ENCODE measurements at regions not wholly inside any gene's neighbourhood (a gene's known extent, or its start where the extent isn't known, plus 50 kb on each side); places are given as distances from the start of the nearest gene placed in this dataset.
"Not testable (repeated sequence)": the region's sequence is repeated elsewhere in the genome, so short reads cannot be mapped to it uniquely, and the experiment has no call there.

- DNase-seq (ENCODE audit: low spot score) = no peak
Observed at GRCh38 chr15:62506217-62506805, 341.2 kb upstream of the C2CD4B start.

GRCh38 chr15:62509395-62509958 is 344.4 kb upstream of the C2CD4B start:
- DNase-seq (ENCODE audit: low spot score) = no peak

GRCh38 chr15:62510791-62511190 is 345.7 kb upstream of the C2CD4B start:
- no peak for DNase-seq (ENCODE audit: low spot score)

GRCh38 chr15:62512904-62513303 is 347.8 kb upstream of the C2CD4B start:
- no peak for DNase-seq (ENCODE audit: low spot score)

GRCh38 chr15:62513893-62514292 is 348.8 kb upstream of the C2CD4B start:
- DNase-seq (ENCODE audit: low spot score) = no peak

- DNase-seq (ENCODE audit: low spot score) = no peak
Observed at GRCh38 chr15:62515696-62516395, 350.8 kb upstream of the C2CD4B start.

- DNase-seq (ENCODE audit: low spot score) = no peak
Observed at GRCh38 chr15:62517541-62517940, 352.5 kb upstream of the C2CD4B start.

GRCh38 chr15:62518666-62519065 is 353.6 kb upstream of the C2CD4B start:
- not testable (repeated sequence) for DNase-seq (ENCODE audit: low spot score)

- DNase-seq (ENCODE audit: low spot score) = no peak
Observed at GRCh38 chr15:62519900-62520299, 354.8 kb upstream of the C2CD4B start.

GRCh38 chr15:62520887-62521286 is 355.8 kb upstream of the C2CD4B start:
- no peak for DNase-seq (ENCODE audit: low spot score)

- no peak for DNase-seq (ENCODE audit: low spot score)
Observed at GRCh38 chr15:62521396-62521795, 356.3 kb upstream of the C2CD4B start.

- no peak for DNase-seq (ENCODE audit: low spot score)
Observed at GRCh38 chr15:62524848-62525247, 359.8 kb upstream of the C2CD4B start.

- no peak for DNase-seq (ENCODE audit: low spot score)
Observed at GRCh38 chr15:62527387-62527786, 362.3 kb upstream of the C2CD4B start.

GRCh38 chr15:62528505-62528904 is 363.4 kb upstream of the C2CD4B start:
- no peak for DNase-seq (ENCODE audit: low spot score)

- no peak for DNase-seq (ENCODE audit: low spot score)
Observed at GRCh38 chr15:62532367-62532766, 367.3 kb upstream of the C2CD4B start.

- no peak for DNase-seq (ENCODE audit: low spot score)
Observed at GRCh38 chr15:62533687-62534086, 368.6 kb upstream of the C2CD4B start.

GRCh38 chr15:62534996-62535395 is 369.9 kb upstream of the C2CD4B start:
- DNase-seq (ENCODE audit: low spot score) = no peak

GRCh38 chr15:62539236-62539635 is 374.2 kb upstream of the C2CD4B start:
- DNase-seq (ENCODE audit: low spot score) = no peak

- no peak for DNase-seq (ENCODE audit: low spot score)
Observed at GRCh38 chr15:62541250-62541649, 376.2 kb upstream of the C2CD4B start.

GRCh38 chr15:62541846-62542245 is 376.8 kb upstream of the C2CD4B start:
- no peak for DNase-seq (ENCODE audit: low spot score)

- no peak for DNase-seq (ENCODE audit: low spot score)
Observed at GRCh38 chr15:62544446-62544845, 379.4 kb upstream of the C2CD4B start.

GRCh38 chr15:62545467-62546227 is 380.6 kb upstream of the C2CD4B start:
- DNase-seq (ENCODE audit: low spot score) = no peak

- DNase-seq (ENCODE audit: low spot score) = no peak
Observed at GRCh38 chr15:62546628-62547027, 381.5 kb upstream of the C2CD4B start.

Data from germinal center (tissue), 1 donor.